Activated CD4-positive, alpha-beta memory T cell treated with anti-CD3 and anti-CD28 coated beads, Interleukin-2, amount 10 ng/mL, durations not matched to agents 7 days and 5 days (primary cell): ENCODE measurements at regions not wholly inside any gene's neighbourhood (a gene's known extent, or its start where the extent isn't known, plus 50 kb on each side); places are given as distances from the start of the nearest gene placed in this dataset.

Experiments used
- CTCF ChIA-PET: fragments of 350-600 bp; sonication (Branson Sonifier 250); formaldehyde crosslinking; loops from one replicate; lab custom pipeline; 2021; ENCODE audit warnings: antibody characterized with exemption, inconsistent platforms; lab: Charles Lee
- POLR2A ChIA-PET: fragments of 350-600 bp; sonication (Branson Sonifier 250); formaldehyde crosslinking; loops from one replicate; lab custom pipeline; 2021; ENCODE audit warnings: antibody characterized with exemption; lab: Charles Lee
- DNase-seq: peaks from one replicate; pipeline ENCODE4 v3.0.0-alpha.2; 2020
- H3K27ac Mint-ChIP-seq: one replicate; pipeline ENCODE4 v1.8.0; 2021; ENCODE audit warnings: mild to moderate bottlenecking, mixed read lengths
- H3K27me3 Mint-ChIP-seq: one replicate; pipeline ENCODE4 v1.8.0; 2021; ENCODE audit warnings: mixed read lengths
- H3K36me3 Mint-ChIP-seq: one replicate; pipeline ENCODE4 v1.8.0; 2021; ENCODE audit warnings: low read depth, mixed read lengths
- H3K4me1 Mint-ChIP-seq: one replicate; pipeline ENCODE4 v1.8.0; 2021; ENCODE audit warnings: mixed read lengths
- H3K4me3 Mint-ChIP-seq: one replicate; pipeline ENCODE4 v1.8.0; 2021; ENCODE audit warnings: mild to moderate bottlenecking, mixed read lengths
- H3K9me3 Mint-ChIP-seq: one replicate; pipeline ENCODE4 v1.8.0; 2021; ENCODE audit warnings: mixed read lengths

DNA sequence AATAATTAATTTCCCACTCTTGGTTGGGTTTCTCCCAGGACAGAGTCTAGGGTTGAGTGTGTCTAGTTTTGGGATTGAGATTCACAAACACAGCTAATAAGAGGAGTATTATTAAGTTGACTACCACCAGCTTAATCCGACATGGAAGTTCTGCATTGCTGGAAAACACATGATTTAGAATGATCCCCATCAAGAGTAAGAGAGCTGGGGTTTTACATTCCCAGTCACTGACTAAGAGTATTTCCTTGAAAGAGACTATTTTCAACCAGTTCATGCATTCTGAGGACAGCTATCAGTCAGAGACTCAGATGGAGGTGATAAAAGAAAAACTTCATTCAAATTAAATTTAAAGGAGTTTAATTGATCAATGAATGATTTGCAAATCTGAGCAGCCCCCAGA, 334.6 kb upstream of the LRATD1 start:
- CTCF ChIA-PET: no interaction called here
- Mint-ChIP-seq H3K27me3 (no peaks in the 10 kb centered on the region), H3K4me3 (no peak overlapping the region), H3K36me3 (no peaks in the 10 kb centered on the region), H3K27ac (no peak overlapping the region), H3K9me3 (peaks cover 3% of the 10 kb centered on the region), H3K4me1 (no peaks in the 10 kb centered on the region)
- POLR2A ChIA-PET: no interaction called here
- DNase-seq: no peak

DNA sequence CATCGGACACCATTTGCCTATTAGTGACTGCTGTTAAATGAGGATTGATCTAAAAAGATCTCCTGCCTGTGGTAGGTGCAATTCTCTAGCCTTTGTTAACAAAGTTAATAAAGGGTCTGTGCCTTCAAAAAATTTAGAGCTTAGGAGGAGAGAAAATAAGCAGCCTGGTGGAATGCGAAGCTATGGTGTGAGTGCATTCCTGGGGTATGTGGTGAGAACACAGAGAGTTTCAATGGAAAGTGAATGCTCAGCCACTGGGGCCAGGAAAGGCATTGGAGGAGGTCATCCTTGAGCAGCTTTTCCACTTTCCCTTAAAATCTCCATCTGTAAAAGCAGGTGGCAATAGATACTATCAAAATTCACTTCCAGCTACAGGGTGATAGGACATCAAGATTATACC, 331.2 kb upstream of the LRATD1 start:
- CTCF ChIA-PET: no interaction called here
- POLR2A ChIA-PET: no interaction called here
- H3K36me3 Mint-ChIP-seq: no peaks in the 10 kb centered on the region
- no peak overlapping the region for H3K27ac Mint-ChIP-seq
- DNase-seq: no peak
- no peaks in the 10 kb centered on the region for H3K4me1 Mint-ChIP-seq
- peaks cover 3% of the 10 kb centered on the region for H3K9me3 Mint-ChIP-seq
- H3K27me3 Mint-ChIP-seq: no peaks in the 10 kb centered on the region
- no peak overlapping the region for H3K4me3 Mint-ChIP-seq

DNA sequence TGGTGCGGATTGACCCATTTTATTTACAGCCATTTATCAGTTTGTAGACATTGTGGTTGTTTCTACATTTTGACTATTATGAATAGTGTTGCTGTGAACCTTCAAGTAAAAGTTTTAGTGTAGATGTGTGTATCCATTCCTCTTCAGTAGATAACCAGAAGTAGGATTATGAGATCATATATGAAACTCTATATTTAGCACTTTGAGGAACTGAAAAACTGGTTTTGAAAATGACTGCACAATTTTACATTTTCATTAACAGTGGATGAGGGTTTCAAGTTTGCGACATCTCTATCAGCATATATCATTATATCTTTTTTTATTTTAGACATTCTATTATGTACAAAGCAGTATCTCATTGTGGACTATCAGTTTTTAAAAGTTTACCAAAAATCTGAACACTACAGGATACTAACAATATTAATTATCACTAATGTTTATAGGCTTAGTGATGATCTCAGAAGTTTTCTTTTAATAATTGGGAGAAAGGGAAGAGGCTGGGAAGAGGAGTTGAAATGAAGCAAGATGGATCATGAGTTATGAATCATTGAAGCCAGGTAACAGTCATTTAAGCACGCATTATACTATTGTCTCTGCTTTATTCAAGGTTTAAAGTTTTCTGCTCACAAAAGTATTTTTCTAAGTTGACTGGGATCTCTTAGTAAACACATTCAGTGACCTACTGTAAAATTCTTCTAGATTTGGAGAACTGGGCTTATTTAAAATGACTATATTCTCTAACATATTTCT, 329.0 kb upstream of the LRATD1 start:
- ChIA-PET CTCF (no interaction called here), POLR2A (no interaction called here)
- no peak overlapping the region for H3K4me3 Mint-ChIP-seq
- no peaks in the 10 kb centered on the region for H3K36me3 Mint-ChIP-seq
- no peaks in the 10 kb centered on the region for H3K4me1 Mint-ChIP-seq
- H3K27ac Mint-ChIP-seq: no peak overlapping the region
- DNase-seq: no peak
- no peaks in the 10 kb centered on the region for H3K27me3 Mint-ChIP-seq
- H3K9me3 Mint-ChIP-seq: peaks cover 3% of the 10 kb centered on the region

DNA sequence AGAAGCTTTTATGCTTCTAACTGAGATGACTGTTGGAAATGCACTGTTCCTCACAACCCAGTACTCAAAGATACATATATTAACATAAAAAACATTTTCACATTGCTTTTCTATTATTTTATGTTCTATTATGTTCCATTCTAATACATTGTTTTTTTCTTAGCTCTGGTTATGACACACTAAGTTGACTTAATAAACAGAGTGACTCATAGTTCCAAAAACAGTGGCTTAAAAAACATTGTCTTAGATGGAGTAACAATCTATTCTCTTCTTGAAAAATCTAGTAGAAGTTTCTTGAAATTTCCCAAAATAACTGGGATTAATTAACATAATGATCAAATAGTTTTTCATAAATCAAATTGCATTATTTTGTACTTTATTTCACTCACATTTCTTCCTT, 328.2 kb upstream of the LRATD1 start:
- CTCF ChIA-PET: no interaction called here

DNA sequence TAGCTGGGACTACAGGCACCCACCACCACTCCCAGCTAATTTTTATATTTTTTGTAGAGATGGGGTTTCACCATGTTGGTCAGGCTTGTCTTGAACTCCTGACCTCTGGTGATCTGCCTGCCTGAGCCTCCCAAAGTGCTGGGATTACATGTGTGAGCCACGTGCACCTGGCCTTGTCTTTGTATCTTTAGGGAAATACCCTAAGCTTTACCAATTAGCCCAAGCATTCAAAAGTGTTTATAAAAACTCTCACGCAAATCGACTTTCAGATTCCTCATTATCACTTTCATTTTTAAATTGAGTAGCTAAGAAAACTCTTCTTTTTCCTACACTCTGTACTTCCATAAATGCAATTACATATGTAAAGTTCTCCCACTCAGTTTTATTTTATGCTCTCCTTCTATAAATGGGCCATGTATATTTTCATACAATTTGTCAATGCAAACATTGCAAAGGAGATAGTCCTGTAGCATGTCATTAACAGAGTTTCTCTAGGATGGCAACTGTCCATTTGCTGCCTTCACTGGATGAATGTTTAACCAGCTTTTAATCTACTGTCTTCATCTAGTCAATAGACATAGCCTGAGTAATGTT, 326.2 kb upstream of the LRATD1 start:
- DNase-seq: no peak
- peaks cover 3% of the 10 kb centered on the region for H3K9me3 Mint-ChIP-seq
- no peaks in the 10 kb centered on the region for H3K4me1 Mint-ChIP-seq
- no peak overlapping the region for H3K4me3 Mint-ChIP-seq
- H3K27me3 Mint-ChIP-seq: no peaks in the 10 kb centered on the region
- ChIA-PET POLR2A (no interaction called here), CTCF (no interaction called here)
- H3K36me3 Mint-ChIP-seq: no peaks in the 10 kb centered on the region
- no peak overlapping the region for H3K27ac Mint-ChIP-seq

More for the DNA sequence above, 328.2 kb upstream of the LRATD1 start:
- Mint-ChIP-seq H3K27ac (no peak overlapping the region), H3K36me3 (no peaks in the 10 kb centered on the region), H3K4me3 (no peak overlapping the region), H3K27me3 (no peaks in the 10 kb centered on the region), H3K4me1 (no peaks in the 10 kb centered on the region), H3K9me3 (peaks cover 3% of the 10 kb centered on the region)
- POLR2A ChIA-PET: no interaction called here
- no peak for DNase-seq

GRCh38 chr2:14313341-14313740, 319.2 kb upstream of the LRATD1 start:
- Mint-ChIP-seq H3K4me3 (no peak overlapping the region), H3K9me3 (peaks cover 3% of the 10 kb centered on the region), H3K27ac (no peak overlapping the region), H3K36me3 (no peaks in the 10 kb centered on the region), H3K4me1 (no peaks in the 10 kb centered on the region), H3K27me3 (no peaks in the 10 kb centered on the region)
- CTCF ChIA-PET: no interaction called here
- POLR2A ChIA-PET: no interaction called here
- DNase-seq: no peak

- H3K4me3 Mint-ChIP-seq: no peak overlapping the region
- DNase-seq: no peak
- no peak overlapping the region for H3K27ac Mint-ChIP-seq
- no peaks in the 10 kb centered on the region for H3K36me3 Mint-ChIP-seq
- H3K27me3 Mint-ChIP-seq: no peaks in the 10 kb centered on the region
- CTCF ChIA-PET: no interaction called here
- H3K4me1 Mint-ChIP-seq: no peaks in the 10 kb centered on the region
- POLR2A ChIA-PET: no interaction called here
- H3K9me3 Mint-ChIP-seq: peaks cover 2% of the 10 kb centered on the region
Measured at GRCh38 chr2:14316594-14316993, 315.9 kb upstream of the LRATD1 start.

GRCh38 chr2:14321357-14321756, 311.2 kb upstream of the LRATD1 start:
- Mint-ChIP-seq H3K9me3 (peaks cover 2% of the 10 kb centered on the region), H3K4me3 (no peak overlapping the region), H3K4me1 (no peaks in the 10 kb centered on the region), H3K27ac (no peak overlapping the region), H3K27me3 (no peaks in the 10 kb centered on the region), H3K36me3 (no peaks in the 10 kb centered on the region)
- POLR2A ChIA-PET: no interaction called here
- DNase-seq: no peak
- CTCF ChIA-PET: no interaction called here

DNA sequence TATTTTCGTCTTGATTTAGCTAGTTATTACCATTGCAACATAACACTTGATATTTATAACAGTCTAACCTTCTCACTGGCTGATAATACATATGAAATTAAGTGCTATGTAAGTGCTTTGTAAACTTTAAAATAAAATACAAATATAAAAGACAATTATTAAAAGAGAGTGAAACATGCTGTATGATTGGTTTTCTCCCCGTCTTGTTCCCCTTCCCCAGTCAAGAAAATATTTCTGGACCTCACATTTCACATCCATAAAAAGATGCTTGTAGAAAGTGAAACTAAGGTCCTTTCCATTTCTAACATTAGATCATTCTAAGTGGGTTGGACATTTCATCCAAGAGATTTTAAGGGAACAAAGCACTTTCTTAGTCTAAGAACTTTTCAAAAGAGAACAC, 310.2 kb upstream of the LRATD1 start:
- Mint-ChIP-seq H3K4me3 (no peak overlapping the region), H3K36me3 (no peaks in the 10 kb centered on the region), H3K27me3 (no peaks in the 10 kb centered on the region), H3K9me3 (peaks cover 2% of the 10 kb centered on the region), H3K27ac (no peak overlapping the region), H3K4me1 (no peaks in the 10 kb centered on the region)
- DNase-seq: no peak
- POLR2A ChIA-PET: no interaction called here
- CTCF ChIA-PET: no interaction called here

DNA sequence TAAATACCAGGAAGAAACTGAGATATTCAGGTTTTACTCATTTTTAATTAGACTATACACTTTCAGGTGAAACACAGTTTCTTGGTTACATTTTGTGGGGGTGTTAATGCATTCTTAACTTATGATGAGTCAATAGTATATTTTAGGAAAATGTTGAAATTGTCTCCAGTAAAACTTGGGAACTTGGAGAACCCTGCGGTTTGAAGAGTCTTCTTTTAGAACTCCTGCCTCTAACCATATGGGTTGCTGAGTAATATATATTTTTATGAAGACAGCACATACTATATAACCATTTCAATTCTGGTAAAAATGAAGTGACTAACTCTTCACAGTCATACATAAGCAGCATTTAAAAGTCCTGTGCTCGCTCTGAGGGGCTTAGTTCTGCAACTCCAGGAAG, 308.2 kb upstream of the LRATD1 start:
- Mint-ChIP-seq H3K27me3 (no peaks in the 10 kb centered on the region), H3K9me3 (peaks cover 2% of the 10 kb centered on the region), H3K4me1 (no peaks in the 10 kb centered on the region), H3K4me3 (no peak overlapping the region), H3K36me3 (no peaks in the 10 kb centered on the region), H3K27ac (no peak overlapping the region)
- ChIA-PET CTCF (no interaction called here), POLR2A (no interaction called here)
- DNase-seq: no peak

- DNase-seq: no peak
- Mint-ChIP-seq H3K4me3 (no peak overlapping the region), H3K27ac (no peak overlapping the region), H3K36me3 (no peaks in the 10 kb centered on the region), H3K27me3 (no peaks in the 10 kb centered on the region), H3K4me1 (no peaks in the 10 kb centered on the region), H3K9me3 (no peaks in the 10 kb centered on the region)
- ChIA-PET POLR2A (no interaction called here), CTCF (no interaction called here)
Measured at GRCh38 chr2:14330884-14331283, 301.6 kb upstream of the LRATD1 start.

DNA sequence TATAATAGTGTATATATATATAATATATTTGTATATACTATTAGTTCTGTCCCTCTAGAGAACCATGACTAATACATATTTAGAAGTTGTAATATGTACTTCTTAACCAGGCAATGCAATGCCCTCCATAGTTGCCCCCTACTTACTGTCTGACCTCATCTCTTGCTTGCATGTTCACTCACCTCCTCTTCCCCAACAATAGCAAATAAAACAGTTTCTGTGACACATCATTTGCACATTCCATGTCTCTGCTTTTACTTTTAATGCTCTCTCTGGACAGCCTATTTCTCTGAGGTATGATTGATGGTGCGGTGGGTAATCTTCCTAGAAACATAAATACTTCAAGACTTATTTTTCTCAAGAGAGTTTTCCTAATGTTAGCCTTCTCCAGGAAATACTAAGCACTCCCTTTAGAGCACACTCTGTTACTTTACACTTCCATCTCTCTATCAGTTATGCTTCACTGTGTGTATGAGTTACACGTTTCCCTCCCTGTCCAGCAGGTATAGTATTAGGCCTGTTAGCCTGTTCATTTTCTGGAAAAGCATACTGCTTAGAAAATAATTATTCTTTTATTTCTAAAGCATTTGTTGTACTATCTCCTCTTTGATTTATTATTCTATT, 295.6 kb upstream of the LRATD1 start:
- Mint-ChIP-seq H3K27ac (no peak overlapping the region), H3K4me1 (no peaks in the 10 kb centered on the region), H3K4me3 (no peak overlapping the region), H3K27me3 (no peaks in the 10 kb centered on the region), H3K9me3 (no peaks in the 10 kb centered on the region), H3K36me3 (no peaks in the 10 kb centered on the region)
- no peak for DNase-seq
- CTCF ChIA-PET: no interaction called here
- POLR2A ChIA-PET: no interaction called here

GRCh38 chr2:14340703-14341102, 291.8 kb upstream of the LRATD1 start:
- DNase-seq: no peak
- no peaks in the 10 kb centered on the region for H3K27me3 Mint-ChIP-seq
- no peaks in the 10 kb centered on the region for H3K4me1 Mint-ChIP-seq
- ChIA-PET POLR2A (no interaction called here), CTCF (no interaction called here)
- H3K9me3 Mint-ChIP-seq: no peaks in the 10 kb centered on the region
- no peak overlapping the region for H3K4me3 Mint-ChIP-seq
- no peak overlapping the region for H3K27ac Mint-ChIP-seq
- no peaks in the 10 kb centered on the region for H3K36me3 Mint-ChIP-seq

- CTCF ChIA-PET: no interaction called here
- Mint-ChIP-seq H3K4me3 (no peak overlapping the region), H3K27ac (no peak overlapping the region), H3K9me3 (peaks cover under 1% of the 10 kb centered on the region), H3K4me1 (no peaks in the 10 kb centered on the region), H3K27me3 (no peaks in the 10 kb centered on the region), H3K36me3 (no peaks in the 10 kb centered on the region)
- POLR2A ChIA-PET: no interaction called here
- no peak for DNase-seq
Measured at GRCh38 chr2:14342313-14342712, 290.2 kb upstream of the LRATD1 start.
